HG02870 (cell line): ENCODE measurements at regions not wholly inside any gene's neighbourhood (a gene's known extent, or its start where the extent isn't known, plus 50 kb on each side); places are given as distances from the start of the nearest gene placed in this dataset.
"Not testable (repeated sequence)": the region's sequence is repeated elsewhere in the genome, so short reads cannot be mapped to it uniquely, and the experiment has no call there.

Experiments used
- ATAC-seq: cut with Tn5 transposase; IDR thresholded peaks from one replicate; pipeline ENCODE4 v1.9.1; 2021; ENCODE audit warnings: mild to moderate bottlenecking, moderate library complexity; ENCODE audit not compliant: unreplicated experiment

DNA sequence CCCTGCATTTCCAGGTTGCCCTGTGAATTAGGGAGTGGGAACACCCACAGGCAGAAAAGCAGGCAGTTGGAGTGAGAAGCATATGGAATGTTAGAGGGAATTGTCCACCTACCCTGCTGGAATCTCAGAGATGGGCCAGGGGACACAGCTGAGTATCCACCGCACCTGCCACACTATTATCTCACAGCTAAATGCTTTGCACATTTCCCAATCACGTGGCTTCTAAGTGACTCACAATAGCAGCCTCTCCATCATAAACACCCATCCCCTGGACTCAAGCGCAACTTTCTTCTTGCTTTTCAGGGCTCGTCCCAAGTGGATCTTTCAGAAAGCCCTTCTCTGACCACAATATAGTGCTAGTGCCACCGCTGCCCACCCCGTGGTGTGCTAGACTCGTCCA lies 389.0 kb upstream of the LMCD1 start:
- no peak for ATAC-seq

DNA sequence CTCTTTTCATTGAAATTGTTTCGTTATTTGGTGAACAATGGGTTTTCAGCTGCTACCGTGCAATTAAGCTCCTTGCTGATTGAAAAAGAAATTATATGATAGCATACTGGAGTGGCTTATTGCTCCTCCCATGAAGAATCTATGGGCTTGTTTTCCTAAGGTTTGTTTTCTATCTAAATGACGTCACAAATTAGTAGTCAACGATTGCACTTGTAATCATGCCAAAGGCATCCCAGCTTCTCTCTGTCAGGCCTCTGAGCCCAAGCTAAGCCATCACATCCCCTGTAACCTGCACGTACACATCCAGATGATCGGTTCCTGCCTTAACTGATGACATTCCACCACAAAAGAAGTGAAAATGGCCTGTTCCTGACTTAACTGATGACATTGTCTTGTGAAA lies 388.0 kb upstream of the LMCD1 start:
- no peak for ATAC-seq

DNA sequence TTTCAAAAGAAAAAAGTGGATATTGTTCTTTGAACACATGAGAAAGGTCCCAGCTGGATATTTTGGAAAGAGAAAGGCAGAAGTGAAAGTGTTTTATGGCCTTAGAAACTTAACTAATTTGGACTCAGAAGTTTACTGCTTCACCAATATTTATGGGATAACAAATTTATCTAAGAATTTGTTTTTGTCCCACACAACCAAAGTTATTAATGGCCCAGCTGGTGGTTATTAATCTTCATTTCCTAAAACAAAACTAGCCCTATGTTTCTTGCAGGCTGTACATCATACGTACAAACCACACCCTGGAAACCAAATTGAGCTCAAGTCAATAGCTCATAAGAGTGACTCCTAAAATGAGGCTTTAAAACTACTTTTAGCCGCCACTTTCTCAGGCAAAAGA lies 372.9 kb upstream of the LMCD1 start:
- no peak for ATAC-seq

DNA sequence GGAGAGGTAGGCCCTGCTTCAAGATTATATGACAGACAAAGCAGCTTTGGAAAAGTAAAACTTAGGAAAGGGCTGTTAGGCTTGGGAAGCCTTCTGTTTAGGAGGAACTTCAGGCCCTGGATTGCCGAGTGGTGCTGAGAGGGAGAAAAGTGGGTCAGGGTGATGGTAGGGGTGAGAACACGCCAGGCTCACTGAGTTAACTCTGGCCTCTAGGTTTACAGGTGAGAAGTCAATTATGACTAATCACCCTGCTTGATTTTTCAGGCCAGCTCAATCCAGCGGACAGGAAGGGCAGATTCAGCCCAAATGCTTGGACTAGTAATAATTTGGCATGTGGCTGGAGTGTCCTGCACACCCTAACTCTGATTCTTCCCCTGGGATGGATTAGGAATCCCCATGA lies 365.1 kb upstream of the LMCD1 start:
- no peak for ATAC-seq

DNA sequence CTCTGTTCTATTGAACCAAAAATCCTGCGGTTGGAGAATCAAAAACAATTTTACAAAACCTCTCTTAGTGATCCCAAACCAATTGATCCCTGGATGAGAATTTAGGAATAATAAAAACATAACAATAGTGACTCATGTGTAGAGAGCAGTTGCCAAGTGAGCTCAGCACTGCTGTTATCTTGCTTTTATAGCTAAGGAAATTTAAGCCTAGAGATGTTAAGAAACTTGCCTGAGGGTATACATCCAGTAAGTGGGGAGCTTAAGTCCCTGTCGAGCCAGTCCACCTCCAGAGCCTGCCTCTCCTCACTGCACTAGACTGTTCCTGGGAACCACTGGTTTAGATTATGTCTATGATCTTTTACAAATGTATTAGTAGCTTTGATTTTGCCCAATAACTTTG lies 358.4 kb upstream of the LMCD1 start:
- no peak for ATAC-seq

DNA sequence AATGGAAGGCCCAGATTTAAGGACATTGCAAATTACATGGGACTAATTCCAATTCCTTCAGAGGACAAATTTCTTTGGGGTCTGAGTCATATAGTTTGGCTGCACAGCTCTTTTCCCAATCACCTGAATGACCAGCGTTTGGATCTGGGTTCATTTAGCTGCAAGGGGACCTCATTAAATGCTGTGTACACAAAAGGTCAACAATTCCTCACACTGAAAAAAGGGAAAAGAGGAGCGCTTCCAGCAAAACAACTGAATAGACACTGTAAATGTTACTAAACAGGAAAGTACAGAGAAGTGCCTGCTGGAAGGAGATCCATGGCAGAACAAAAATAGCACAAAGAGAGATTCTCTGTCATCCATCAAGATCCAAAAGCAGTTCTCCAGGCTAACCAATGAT lies 356.0 kb upstream of the LMCD1 start:
- no peak for ATAC-seq

DNA sequence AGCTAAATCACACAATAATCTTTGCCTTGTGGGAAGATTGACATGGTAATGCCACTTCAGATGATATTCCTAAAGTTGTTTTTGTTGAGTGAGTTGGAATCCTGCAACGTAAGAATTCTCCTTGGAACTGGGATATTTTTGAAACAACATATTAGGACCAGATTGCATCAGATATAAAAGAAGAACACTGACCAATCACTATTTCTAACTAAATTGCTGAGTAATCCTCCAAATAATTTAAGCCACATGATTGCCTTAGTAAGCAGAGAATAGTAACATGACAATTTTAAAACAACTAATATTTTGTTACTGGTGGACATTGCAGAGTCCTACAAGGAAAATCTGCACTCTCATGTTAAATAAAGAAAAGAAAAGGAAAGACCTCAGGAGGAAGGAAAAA lies 353.9 kb upstream of the LMCD1 start:
- ATAC-seq = no peak

DNA sequence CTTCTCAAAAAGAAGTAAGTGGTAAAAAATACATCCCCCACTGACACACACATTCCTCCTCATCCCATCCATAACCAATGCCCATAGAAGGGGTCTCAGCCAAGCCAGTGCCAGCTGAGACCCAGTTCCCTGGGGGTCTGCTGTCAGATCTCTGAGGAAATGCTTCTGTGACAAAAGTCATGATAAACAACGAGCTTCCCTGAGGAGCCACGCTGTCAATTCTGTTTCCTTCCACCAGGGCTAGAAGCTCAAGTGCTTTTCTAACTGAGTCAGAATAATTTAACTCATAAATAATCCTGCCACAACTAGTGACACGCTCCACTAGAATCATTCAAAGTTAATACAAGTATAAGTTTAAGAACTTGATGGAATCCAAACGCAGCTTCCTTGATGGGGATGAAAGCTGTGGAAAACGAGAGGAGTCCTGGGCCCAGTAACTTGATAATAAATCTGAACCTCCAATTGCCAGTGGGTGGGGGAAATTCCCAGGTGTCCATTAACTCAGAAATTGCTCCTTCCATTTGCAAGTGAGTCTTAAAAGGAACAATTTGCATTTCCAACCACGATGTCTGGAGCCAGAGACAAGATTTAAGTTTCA lies 348.7 kb upstream of the LMCD1 start:
- ATAC-seq = no peak

DNA sequence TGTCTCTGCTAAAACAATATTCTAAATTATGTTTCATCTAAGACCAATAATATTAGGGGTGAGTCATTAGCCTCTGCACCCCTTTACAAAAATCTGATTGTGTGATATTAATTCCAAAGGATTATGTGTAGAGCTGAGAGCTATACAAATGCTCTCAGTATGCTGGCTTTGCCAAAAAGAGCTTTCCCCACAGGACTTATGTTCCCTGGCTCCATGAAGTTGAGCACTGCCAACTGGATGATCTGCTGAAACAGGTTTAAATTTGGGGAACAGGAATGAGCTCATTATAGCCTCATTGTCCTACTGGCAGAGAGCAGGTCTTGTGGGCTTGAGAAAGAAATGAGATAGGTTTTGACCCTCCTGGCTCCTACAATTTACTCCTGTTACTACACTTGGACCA lies 347.8 kb upstream of the LMCD1 start:
- ATAC-seq = no peak

DNA sequence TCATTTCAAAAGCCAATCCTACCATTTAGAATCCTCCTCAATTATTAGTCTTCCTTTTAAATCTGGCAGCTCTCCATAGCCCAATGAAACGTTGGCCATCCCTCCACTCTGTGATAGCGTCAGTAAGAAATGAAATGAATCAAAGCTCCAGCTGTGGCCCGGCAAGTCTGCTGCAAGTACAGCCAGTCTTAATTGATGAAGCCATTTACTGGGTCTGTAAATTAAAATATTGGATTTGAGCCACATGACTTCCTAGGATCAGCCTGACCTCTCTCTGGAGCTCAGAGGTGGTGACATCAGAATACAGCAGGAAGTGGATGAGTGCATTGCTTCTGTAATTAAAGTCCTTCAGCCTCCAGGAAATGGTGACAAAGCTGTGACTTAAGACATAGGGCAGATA lies 347.0 kb upstream of the LMCD1 start:
- ATAC-seq = no peak

DNA sequence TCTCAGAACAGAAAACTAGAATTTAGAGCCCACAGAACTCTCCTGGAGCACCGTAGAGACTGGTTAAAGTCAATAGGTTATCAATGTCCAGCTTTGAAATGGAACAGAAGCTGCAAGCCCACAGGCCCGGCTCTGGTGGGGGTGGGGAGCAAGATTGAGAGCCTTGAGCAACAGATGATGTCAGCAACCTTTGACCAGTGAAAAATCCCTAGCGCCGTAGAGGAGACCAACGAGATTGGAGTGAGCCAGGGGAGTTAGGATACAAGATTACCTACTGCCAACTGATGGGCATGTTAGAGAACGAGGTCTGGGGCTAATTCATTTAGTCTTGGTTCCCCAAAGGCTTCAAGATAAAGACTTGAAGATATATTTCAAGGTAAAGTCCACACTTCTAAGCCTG lies 345.5 kb upstream of the LMCD1 start:
- no peak for ATAC-seq

DNA sequence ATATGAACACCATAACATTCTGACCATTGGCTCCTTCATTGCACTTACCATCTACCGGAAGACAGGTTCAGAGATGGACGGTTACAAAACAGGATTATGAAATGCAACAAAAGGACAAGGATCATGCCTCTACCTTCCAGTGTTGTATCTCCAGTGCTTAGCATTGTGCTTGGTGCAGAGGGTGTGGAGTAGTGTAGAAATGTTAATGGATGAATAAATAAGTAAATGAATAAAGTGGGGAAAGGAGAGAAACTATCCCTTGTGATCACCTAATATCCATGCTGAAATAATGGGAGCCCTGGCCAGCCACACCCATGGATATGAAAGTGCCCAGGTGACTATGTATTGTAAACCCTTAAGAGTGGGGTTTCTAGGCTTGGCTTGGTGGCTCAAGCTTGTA lies 344.8 kb upstream of the LMCD1 start:
- ATAC-seq = no peak

DNA sequence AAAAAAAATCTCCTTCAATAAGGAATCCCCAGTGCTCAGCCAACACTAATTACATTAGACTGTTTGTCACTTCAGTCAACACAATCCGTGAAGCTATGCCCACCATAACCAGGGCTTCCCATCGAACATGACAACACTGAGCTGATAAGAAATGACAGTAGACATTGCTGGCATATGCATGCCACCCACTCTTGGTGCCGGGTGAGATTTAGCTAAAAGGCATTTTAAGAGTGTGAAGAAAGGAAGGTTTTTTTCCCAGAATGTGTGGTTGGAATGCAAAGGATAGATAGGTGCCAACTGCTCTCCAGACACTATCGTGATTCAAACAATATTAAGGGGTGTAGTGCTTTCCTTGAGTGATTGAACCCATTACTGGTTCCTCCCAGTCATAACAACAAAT lies 344.0 kb upstream of the LMCD1 start:
- ATAC-seq = no peak

DNA sequence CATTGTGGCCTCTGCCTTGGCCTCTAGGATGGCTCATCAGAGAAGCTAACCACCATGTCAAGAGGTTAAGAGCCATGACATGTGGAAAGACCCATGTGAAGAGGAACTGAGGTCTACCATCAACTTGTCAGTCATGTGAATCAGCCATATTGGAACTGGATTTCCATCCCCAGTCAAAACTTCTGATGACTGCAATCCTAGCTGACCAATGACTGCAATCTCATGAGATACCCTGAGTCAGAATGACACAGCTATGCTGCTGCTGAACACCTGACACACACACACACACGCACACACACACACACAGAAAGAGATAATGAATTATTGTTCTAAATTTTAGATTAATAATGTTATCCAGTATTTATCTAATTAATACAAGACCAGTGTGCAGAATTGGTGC lies 337.5 kb upstream of the LMCD1 start:
- ATAC-seq = no peak

DNA sequence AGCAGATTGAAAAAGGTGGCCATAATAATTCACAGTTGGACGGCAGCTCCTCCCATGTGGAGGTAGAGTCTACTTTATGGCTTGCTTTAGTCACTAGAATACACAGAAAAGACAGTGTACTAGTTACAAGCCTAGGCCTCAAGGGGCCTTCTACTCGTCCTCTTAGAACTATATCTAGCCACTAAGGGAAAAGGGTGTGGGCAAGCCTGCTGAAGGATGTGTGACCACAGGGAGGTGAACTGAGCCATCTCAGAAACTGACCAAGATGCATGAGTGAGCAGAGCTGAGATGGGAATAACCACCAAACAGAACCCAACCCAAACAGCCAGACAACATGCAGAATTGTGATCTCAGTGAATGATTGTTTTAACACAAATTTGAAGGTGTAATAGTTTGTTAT lies 335.6 kb upstream of the LMCD1 start:
- ATAC-seq = no peak

DNA sequence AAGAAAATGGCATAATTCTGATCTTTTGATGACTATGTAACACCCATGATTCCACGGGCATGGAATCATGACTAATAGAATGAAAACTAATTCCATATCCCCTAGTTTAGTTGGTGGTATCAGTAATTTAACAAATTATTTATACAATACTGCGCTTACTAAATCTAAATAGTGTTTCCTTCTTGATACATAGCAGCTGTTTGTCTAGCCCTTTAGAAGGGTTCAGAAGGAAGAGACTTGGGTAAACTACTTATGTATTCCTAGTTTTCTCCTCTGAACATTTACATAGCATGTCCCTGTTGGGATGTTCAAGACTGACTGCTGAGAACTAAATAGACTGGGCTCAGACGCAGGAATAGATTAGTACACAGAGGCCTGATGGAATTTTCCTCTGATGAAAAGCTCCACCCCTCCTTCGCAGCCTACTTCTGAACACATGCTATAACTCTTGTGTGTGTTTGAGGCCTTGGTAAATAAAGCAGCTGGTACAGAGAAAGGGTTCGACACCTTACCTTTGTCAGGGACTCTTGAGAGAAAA lies 330.6 kb upstream of the LMCD1 start:
- no peak for ATAC-seq

DNA sequence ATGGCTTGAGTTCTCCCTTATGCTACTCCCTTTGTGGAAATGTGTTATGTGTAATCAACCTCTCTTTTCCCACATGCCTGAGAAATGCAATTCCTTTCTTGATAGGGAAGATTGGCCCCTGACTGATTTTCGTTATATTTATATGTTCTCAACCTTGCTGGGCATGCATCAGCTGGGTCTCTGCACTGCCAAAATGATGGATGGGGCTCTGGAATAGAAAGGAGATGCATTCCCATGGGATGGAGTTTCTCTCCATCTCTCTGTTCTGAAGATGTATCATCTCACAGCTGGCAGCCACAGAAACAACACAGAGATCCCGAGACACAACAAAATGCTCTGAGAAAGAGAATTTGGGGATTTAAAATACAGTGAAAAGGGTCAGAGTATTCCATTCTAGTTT lies 327.7 kb upstream of the LMCD1 start:
- no peak for ATAC-seq

DNA sequence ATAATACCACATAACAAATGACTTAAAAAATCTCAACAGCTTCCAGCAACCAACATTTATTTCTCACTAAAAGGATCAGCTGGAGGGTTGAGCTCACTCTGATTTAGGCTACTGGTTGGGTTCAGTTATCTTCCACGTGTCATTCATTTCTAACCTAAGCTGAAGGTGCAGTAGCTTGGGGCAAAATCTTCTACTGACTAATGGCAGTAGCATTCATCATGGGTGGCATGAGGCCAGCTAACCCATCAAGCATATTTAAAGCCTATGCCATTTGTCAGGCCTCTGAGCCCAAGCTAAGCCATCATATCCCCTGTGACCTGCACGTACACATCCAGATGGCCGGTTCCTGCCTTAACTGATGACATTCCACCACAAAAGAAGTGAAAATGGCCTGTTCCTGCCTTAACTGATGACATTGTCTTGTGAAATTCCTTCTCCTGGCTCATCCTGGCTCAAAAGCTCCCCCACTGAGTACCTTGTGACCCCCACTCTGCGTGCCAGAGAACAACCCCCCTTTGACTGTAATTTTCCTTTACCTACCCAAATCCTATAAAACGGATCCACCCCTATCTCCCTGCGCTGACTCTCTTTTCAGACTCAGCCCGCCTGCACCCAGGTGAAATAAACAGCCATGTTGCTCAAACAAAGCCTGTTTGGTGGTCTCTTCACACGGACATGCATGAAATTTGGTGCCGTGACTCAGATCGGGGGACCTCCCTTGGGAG lies 324.7 kb upstream of the LMCD1 start:
- not testable (repeated sequence) for ATAC-seq

DNA sequence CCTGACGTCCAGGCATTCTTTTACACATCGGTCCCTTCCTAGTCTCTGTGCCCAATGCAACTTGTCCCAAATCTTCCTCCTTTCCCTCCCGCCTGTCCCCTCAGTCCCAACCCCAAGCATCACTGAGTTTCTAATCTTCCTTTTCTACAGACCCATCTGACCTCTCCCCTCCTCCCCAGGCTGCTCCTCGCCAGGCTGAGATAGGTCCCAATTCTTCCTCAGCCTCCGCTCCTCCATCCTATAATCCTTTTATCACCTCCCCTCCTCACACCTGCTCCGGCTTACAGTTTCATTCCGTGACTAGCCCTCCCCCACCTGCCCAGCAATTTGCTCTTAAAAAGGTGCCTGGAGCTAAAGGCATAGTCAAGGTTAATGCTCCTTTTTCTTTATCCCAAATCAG lies 323.1 kb upstream of the LMCD1 start:
- ATAC-seq = not testable (repeated sequence)

DNA sequence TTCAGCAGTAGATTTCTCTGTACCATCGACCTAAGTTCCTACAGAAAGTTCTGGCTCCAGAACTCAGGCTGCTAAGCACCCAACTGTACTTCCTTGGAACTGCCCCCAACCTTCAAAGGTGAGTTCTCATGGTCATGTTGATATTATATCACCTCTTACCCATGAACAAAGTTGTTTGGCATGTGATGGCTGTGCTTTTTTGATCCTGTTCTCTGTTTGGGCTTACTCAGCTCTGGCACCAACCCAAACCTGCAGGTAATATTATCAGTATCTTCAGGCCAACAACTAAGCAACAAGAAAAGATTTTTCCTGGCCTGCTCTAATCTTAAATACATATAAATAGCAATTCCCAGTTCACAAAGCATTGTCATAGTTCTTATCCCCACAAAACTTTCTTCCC lies 318.7 kb upstream of the LMCD1 start:
- ATAC-seq = no peak

DNA sequence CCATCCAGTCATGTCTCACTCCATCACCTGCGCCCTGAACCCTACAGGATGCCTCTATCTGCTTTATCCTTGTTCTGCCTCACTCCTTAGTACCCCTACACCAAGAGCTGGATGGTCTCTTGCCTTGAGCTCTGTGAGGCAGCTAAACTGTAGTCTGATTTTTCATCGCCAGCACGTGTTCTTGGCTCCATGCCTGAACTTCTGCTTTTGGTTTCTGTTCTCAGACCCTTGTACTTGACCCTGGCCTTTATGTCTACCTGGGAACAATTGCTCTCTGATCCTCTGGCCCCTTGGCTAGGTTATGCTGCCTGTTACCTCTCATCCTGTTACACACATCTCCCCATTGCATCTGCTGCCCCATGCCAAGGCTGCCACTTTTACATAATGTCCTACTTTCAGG lies 318.0 kb upstream of the LMCD1 start:
- ATAC-seq = no peak

DNA sequence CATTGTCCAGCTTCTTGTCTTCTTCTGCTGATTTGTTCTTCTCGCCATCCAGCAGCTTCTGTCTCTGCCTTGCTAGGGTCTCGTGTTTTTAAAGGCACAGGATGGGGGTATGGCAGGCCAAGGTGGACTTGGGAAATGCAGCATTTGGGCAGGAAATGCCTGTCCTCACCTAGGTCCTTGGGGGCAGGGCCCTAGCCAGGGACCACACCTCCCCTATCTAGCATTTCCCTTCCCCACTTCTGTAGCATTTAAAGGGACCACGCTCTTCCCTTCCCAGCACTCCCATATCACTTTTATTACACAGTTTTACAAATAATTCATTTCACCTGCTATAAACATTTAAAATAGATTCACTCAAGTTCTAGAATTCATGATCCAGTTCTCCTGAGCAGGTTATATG lies 315.4 kb upstream of the LMCD1 start:
- no peak for ATAC-seq

DNA sequence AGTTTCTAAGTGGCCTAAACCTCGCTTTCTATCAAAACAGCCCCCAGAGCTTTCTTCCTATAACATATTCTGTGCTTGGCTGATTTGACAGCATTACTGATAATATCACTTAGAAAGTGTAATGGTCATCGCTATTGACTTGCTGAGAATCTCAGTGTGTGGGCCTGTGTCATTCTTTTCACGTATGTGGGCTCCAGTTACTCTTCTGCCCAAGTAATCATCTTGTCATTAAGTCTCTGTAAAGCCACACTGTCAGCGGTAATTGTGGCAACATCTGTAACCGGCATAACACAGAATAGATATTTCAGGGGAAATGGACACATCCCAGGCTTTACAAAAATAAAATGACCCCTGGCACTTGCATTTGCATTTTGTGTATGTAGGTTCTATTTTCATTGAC lies 313.6 kb upstream of the LMCD1 start:
- ATAC-seq = no peak
